Islet precursor cell (in vitro differentiated cells): ENCODE measurements at regions not wholly inside any gene's neighbourhood (a gene's known extent, or its start where the extent isn't known, plus 50 kb on each side); places are given as distances from the start of the nearest gene placed in this dataset.
A peak's percentile ranks its signal among the peaks of the same experiment; 100 is the strongest.
"Not testable (repeated sequence)": the region's sequence is repeated elsewhere in the genome, so short reads cannot be mapped to it uniquely, and the experiment has no call there.

ENCODE experiments used
- DNase-seq: peaks from one replicate; pipeline ENCODE4 v3.0.0-alpha.2; 2018

DNA sequence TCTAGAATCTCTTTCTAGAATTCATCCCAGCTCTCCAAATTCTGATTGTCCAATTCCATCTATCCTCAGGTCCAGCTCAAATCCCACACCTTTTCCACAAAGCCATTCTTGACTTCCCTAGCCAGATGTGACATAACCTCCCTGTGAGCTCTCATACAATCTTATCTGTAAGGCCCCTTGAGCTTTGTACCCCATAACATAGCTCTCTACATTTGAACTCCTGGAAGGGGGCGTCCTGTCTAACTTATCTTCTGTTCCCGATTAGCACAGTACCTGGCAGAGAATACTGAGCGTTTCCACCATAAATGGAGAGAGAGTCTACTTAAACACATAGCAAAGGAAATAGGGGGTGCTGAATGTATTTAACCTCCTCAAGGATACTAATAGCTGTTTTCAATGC lies 251.6 kb upstream of the RGMB start:
- no peak for DNase-seq

DNA sequence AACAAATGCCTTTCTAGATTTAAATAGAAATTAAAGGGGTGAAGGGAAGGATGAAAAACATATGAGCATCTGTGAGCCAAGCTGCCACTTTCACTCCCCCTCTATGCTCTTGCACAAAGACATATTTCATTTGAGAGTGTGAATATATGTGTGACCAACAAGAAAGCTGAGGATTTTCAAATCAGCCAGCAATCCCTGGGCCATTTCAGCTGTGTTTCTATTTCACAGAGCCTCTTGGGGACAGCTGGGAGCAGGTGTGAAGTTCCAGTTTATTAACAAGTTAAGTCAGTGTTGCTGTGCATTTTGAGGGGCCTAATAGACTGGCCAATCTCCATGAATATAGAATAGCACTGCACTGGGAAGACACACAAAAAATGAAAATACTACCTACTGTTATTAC lies 248.7 kb upstream of the RGMB start:
- DNase-seq: no peak

DNA sequence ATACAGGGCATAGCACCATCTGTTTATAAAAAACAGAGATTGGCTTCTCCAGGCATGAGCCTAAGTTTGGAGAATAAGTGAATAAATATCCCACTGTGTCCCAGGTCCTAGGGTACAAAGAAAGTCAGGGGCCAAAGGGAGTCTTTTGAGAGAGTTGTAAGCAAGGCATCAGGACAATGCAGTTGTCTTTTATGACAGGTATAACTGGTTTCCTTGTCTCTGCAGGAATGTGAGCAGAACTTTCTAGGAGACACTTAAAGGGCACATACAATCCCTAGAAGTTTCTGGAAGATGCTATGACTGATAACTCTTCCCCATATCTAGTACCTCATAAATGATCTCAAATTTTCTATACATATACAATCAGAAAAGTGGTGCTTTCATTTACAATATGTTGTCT lies 245.6 kb upstream of the RGMB start:
- DNase-seq: no peak

DNA sequence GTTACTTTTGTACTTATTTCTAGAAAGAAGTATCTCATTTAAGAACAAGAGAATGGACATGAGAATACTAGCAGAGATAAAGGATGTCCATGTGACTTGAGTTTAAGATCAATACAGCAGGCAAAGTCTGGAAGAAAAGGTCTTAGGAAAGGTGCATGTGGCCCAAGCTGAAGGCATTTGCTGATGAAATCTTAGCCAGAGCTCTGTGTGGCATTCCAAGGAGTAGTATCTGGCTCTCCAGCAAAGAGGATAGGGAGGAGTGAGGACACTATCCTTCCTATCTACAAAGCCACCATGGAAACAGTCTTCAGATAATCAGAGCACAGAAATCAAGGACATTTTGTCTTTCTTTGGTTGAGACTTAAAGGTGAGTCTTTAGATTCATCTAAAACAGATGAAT lies 244.1 kb upstream of the RGMB start:
- DNase-seq: peak; percentile 56

DNA sequence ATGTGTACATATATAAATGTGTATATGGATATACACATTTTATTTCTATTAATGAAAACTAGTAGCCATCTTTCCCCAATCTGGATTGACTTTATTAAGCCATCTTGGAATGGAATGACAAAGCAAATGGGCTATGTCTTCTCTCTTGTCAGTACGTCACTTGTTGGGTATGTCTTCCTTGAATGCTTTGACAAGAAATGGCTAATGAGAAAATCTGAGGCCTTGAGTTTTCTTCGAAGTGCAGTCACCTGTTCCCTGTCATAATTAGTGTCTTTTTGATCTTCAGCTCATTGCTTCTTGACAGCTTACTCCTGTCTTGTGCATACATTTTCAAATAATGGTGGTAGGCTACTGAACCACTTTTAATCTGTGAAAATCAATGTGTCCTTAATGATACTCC lies 243.2 kb upstream of the RGMB start:
- DNase-seq: no peak

DNA sequence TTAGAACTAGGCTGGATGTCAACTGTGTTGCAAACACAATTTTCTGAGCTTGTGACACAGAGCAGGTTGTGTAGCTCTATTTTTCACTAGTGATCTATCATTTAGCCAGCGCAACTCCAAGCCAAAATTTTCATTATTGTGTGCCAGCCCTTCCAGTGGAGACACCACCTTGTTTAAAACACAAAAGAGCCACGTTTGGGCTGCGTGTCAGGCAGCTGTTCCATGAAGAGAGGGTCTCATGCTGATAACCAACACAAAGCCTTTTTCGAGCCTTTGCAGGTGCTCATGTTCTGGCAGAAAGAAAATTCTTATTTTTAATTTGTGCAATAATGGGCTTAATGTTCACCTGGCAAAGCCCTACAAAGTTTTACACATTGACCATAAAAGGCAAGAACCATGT lies 237.6 kb upstream of the RGMB start:
- DNase-seq: no peak

DNA sequence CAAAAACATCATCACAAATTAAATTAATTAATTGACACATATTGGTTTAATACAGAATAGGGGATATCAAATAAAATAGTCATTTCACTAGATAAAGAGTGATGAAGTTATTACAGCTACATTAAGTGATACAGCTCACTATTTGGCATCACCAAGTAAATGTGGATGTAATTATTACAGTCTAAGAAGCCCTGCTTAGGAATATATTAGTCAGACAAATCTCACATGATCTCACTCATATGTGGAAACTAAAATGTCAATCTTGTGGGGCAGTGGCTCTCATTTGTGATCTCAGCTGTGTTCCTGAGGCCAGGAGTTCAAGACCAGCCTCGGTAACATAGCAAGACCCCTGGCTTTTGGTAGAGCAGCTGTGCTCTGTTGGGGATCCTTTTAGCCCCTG lies 233.4 kb upstream of the RGMB start:
- no peak for DNase-seq

DNA sequence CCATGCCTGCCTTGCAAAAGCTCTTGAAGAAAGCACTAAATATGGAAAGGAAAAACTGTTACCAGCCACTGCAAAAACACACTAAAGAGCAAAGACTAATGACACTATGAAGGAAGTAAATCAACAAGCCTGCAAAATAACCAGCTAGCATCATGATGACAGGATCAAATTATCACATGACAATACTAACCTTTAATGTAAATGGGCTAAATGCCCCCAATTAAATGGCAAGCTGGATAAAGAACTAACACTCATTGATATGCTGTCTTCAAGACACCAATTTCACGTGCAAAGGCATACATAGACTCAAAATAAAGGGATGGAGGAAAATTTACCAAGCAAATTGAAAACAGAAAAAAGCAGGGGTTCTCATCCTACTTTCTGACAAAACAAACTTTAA lies 231.8 kb upstream of the RGMB start:
- no peak for DNase-seq

DNA sequence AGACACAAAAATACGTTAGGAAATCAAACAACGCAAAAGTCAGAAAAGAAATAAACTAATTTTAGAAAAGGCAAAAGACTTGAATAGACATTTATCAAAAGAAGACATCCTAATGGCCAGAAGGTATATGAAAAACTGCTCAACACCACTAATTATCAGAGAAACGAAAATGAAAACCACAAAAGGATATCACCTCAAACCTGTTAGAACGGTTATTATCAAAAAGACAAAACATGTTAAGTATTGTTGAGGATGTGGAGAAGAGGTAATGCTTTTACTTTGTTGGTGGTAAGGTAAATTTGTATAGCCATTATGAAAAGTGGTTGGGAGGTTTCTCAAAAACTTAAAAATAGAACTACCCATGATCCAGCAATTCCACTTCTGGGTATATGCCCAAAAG lies 230.0 kb upstream of the RGMB start:
- DNase-seq: no peak

DNA sequence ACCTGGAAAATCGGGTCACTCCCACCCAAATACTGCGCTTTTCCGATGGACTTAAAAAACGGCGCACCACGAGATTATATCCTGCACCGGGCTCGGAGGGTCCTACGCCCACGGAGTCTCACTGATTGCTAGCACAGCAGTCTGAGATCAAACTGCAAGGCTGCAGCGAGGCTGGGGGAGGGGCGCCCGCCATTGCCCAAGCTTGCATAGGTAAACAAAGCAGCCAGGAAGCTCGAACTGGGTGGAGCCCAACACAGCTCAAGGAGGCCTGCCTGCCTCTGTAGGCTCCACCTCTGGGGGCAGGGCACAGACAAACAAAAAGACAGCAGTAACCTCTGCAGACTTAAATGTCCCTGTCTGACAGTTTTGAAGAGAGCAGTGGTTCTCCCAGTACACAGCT lies 226.5 kb upstream of the RGMB start:
- not testable (repeated sequence) for DNase-seq

DNA sequence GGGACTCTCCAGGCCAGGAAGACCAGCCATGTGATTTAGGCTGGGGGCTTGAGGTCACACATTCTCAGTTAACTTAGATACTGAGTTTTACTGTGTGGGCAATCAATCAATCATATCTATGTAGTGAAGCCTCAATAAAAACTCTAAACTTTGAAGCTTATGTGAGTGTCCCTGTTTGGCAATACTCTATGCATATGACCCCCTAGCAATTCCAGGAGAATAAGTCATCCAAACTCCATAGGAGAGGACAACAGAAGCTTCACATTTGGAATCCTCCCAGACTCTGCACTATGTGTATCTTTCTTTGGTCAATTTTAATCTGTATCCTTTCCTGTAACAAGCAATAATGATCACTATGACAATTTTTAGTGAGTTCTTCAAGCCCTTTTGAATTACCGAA lies 216.8 kb upstream of the RGMB start:
- no peak for DNase-seq

DNA sequence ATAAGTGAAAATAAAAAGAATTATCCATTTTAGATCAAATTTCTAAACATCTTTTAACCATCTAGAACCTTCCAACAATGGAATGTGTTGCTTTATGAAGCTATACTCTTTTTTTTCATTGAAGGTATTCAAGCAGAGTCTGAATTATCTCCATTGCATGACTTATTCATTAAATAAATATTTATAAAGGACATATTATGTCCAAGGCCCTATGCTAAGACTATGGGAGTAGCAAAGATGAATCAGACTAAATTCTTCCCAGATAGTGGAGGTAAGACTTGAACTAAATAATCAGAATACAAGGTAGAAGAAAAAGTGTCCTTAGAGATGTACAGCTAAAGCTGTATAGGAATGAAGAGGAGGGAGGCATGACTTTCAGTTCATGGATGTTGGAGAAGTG lies 215.5 kb upstream of the RGMB start:
- no peak for DNase-seq

DNA sequence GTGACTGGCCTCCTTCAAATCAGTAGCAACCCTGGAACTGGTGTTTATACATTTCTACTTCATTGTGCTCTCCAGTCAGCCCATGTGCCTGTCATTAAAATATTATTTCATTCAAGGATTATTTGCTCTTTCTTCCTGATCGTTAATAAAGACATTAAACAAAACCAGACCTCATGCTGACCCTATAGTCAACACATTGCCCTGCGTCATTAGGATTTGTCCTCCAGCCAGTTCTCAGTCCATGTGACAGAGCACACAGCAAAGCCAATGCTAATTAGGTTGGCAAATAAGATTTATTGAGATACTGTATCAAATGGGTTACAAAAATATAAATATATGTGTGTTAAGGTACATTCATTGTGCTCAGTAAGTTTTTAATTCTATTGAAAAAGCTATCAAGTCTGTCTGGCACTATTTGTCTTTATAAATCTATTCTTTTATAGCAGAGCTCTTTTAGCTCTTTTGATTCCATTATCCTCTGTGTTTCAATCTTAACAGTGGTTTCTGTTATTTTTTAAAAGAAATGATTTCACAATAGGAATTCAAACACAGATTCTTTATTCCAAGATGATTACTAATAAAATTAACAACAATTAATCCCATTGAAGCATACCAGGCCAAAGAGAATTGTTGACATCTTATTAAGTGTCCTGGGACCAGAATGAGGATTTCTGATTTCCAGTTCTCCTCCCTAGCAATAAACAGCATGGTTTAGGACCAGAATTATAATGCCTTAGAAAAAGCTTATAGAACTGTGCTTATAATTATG lies 209.4 kb upstream of the RGMB start:
- no peak for DNase-seq

DNA sequence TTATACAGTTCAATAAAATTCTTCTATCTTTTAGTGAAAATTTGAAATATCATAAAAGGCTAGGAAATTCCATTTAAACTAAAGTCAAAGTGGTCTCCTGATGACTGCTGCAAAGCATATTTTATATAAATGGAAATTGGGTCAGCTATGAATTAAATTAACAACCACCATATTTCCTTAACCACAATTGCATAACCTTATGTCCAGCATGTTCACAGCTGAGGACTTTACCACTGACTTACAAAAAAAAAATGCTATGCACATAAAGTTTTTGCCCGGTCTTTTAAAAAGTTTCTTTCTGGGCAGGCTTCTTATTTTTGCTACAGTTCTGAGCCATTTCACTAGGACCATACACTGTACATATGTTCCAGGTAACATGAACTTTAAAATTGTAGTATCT lies 208.6 kb upstream of the RGMB start:
- DNase-seq: no peak

DNA sequence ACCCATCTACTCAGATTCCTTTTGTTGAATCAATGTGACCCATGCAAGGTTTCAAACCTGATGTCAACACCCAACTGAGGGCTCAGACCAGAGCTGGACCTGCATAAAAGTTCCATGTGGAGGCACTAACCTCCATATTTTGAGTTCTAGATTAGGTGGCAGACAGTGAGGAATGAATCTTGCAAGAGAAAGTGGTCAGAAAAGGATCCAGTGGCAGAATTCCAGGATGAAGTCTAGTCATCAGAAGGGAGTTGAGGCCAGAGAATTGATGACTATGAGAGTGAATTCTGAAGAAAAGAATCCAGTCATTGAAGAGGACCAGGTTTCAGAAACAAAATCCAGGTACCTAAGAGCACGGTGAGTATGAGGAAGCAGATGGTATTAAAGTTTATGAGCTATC lies 205.1 kb upstream of the RGMB start:
- DNase-seq: no peak

DNA sequence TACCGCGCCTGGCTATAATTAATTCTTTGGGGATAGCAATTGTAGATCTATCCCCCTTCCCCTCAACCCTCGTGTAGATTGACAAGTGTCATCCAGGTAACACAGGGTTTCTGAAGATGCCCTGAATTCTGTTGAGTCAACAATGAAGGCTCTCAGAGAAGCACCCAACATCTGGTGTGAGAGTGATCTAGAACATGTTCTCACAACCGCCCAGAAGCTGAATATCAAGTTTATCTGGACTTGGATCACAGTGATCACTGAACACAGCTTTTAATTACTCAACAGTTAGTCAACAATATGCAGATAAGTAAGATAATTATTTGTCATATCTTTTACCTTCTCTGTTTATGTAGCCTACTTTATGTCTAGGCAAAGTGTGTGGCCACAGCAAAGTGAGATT lies 204.2 kb upstream of the RGMB start:
- no peak for DNase-seq

DNA sequence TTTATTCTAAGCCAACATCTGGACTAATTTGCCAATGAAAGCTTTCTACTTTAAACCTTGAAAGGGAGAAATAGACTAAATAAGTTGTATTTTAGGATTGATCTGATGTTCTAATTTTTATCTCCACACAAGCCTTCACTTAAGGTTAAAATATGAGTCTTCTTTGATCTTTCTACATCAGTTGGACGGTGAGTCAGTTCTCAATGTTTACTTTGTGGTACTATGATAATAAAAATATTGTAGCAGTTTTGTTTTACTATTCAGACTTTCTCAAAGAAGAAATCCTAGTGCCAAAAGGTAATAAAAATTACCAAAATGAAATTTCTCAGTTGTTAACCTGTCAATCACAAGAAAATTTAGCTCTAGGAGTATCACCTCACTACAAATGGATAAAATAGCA lies 203.5 kb upstream of the RGMB start:
- no peak for DNase-seq

DNA sequence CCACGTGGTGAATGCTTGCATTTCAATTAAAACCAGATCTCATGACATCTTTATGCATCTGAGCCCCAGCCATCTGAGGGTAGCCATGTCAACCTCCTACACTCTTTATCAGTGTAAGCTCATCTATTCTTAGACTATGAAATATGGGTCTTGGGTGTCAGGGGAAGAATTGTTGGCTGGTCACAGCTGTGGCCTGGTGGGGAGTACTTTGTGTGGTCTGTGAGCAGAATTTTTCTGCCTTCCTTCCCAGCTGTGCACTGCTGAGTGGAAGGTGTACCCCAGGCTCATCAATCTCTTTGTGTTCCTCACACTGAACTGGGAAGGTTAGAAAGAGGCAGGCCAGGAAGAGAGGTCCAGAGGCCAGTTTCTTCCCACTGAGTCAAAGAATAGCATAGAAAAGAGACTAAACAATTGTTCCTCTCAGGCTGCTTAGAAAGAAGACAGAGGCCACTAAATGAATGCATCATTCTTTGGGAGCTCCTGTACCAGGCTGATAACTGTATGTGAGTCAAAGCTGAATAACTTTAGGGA lies 202.7 kb upstream of the RGMB start:
- DNase-seq: no peak

DNA sequence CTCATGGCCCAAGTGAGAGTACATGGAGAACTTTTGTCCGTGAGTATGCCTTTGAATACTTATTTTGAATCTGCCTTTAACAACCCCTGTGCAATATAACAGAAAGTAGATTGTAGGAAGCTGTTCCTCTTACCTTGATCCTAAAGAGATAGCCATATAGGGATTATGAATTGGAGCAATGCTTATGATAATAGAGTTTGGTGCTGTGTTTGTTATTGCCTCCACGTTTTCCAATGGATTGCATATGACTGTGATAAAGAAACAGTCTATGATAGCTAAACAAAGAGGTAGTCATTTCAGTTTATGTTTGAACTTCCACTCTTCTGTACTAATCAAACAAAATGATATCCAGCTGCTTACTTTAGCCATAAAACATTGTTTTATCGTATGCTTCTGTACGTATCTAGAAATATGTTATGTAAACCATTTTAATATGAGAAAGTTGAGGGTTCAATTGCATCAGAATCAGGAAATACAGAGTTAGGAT lies 199.6 kb upstream of the RGMB start:
- DNase-seq: no peak

DNA sequence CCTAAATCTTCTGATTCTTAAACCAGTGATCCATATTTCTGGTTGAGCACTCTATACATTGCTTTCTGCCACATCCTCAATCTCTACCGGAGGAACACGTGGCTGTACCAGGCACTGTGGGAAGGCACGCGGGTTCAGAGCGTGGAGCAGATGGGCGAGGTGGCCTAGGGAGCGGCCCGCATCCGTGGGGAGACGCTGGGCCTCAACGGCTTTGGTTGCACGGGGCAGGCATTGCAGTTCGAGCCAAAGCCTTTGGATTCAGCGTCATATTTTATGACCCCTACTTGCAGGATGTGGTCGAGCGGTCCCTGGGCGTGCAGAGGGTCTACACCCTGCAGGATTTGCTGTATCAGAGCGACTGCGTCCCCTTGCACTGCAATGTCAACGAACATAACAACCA lies 197.2 kb upstream of the RGMB start:
- DNase-seq: no peak

DNA sequence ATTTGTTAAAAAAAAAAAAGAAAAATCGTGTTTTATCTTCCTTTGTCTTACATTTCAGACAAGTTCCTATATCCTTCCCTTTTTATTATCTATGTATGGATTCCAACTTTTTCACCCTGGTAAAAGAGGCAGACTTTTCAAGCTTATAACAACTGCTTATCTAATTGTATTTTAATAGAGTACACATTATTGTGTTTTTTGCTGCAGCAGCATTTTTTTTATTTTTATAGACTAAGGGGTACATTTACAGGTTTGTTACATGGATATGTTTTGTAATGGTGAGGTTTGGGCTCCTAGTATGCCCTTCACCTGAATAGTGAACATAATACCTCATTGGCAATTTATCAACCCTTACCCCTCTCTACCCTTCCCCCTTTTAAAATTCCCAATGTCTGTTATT lies 195.0 kb upstream of the RGMB start:
- no peak for DNase-seq

DNA sequence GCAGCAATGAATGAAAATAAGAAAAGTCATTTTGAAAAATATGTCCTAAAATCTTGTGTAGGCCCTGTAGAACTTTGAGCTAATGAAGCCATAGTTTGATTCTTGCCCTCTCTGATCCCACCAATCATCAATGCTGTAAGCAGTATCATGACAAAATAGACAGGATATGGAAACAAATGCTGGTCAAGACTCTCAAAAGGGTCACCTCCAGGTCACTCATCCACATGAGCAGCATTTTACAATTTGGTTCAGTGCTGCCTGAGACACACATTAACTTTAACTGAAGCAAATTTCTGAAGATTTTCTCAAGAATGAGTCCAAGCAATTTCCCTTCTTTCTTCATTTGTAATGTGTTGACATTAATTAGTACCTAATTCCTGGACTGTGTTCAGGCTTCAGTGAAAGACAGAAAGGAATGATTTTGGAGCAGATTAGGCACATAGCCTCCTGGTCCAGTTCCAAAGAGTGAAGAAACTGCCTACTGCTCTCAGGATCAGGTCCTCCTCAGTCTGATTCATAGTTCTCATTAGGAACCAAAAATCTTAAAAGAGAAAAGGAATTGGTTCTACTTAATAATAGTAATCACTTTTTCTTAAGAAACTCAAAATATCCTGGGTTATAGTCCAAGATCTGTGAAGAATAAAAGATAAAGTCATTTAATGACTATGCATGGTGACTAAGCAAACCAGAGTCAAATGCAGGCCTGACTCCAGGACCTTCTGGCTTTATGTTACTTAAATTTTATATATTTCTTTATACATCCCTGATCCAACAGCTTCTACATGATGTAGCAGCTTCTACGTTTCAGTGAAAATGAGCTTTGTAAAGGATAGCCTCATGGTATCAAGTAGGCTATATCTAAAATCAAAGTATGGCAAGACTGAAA lies 192.1 kb upstream of the RGMB start:
- no peak for DNase-seq

DNA sequence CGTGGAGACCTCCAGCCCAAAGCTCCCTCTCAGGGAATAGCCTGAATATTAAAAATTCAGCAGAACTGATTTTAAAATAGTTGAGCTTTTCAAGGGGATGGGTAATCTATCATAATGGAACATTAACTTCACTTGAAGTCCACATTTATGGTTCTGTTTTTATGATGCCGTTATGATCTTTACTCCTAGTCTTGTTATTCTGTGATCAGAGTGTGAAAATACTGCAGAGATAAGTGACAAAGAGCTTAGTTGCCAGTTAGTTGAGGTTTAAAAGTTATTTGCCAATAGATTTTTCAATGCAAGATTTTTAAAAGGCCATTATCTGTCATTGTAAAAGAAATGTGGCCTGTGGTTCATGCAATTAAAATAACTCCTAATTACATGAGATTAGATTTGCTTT lies 189.9 kb upstream of the RGMB start:
- DNase-seq: no peak

DNA sequence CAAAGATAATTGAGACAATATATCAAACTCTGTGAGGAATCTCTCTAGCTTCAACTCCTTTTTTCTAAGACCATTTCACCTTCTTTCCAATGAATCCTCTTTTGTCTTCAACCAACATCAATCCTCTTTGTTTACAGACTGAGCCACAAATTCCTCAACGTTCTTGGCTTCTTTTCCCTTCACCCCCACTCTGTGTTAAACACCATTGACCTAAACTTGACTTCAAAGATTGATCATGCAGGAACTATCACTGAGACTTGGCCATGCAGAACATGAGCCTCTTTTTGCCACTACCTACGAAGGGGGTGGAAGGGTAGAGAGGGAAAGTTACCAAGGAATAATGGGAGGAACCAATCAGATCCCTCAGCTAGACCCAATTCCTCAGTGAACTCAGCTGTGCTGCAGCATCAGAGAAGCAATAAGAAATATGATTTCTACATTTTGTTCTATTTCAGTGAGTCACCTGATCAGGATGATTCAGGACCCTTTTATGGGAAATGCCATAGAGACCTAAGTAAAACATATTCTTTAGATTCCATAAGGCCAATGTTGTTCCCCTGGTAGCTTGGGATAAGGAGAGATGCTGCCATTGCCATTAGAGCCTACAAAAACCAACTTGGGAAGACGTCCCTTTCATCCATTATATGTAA lies 187.7 kb upstream of the RGMB start:
- DNase-seq: no peak
